Panc1 (cell line): ENCODE measurements at regions not wholly inside any gene's neighbourhood (a gene's known extent, or its start where the extent isn't known, plus 50 kb on each side); places are given as distances from the start of the nearest gene placed in this dataset.
"Not testable (repeated sequence)": the region's sequence is repeated elsewhere in the genome, so short reads cannot be mapped to it uniquely, and the experiment has no call there.

Source experiments
- ATAC-seq: fragments of 200-7000 bp; cut with Tn5 transposase; 2 replicates; pipeline ENCODE4 v1.9.1; 2020; ENCODE audit warnings: mild to moderate bottlenecking, moderate library complexity
- BruUV-seq: library from RNA; stranded (reverse); fragments of 400-500 nt; replicated peaks from 2 replicates; lab custom pipeline; 2021; lab: Mats Ljungman, UMichigan
- CTCF ChIA-PET: fragments of 300-600 bp; sonication (Branson Sonifier 250); formaldehyde crosslinking; loops from one replicate; lab custom pipeline; 2022; ENCODE audit warnings: antibody characterized with exemption; lab: Charles Lee
- POLR2A ChIA-PET: fragments of 300-600 bp; sonication (Branson Sonifier 250); formaldehyde crosslinking; loops from one replicate; lab custom pipeline; 2022; ENCODE audit warnings: antibody characterized with exemption; lab: Charles Lee
- DNase-seq: peaks from one replicate; pipeline ENCODE4 v3.0.0-alpha.2; 2010; ENCODE audit warnings: low read depth, low spot score
- H3K27ac ChIP-seq: 2 replicates; pipeline ENCODE4 v1.5.1; 2011; ENCODE audit warnings: mild to moderate bottlenecking, low read length, inconsistent platforms
- H3K27me3 ChIP-seq: fragments of 200-500 bp; sonication (Bioruptor generic); 2 replicates; pipeline ENCODE4 v1.6.0; 2014; ENCODE audit warnings: low read length, inconsistent platforms; ENCODE audit not compliant: control insufficient read depth, insufficient read depth
- H3K36me3 ChIP-seq: fragments of 200-500 bp; sonication (Bioruptor generic); 2 replicates; pipeline ENCODE4 v1.5.1; 2014; ENCODE audit warnings: inconsistent platforms, mild to moderate bottlenecking, low read length, moderate library complexity; ENCODE audit not compliant: control insufficient read depth, insufficient read depth
- H3K4me1 ChIP-seq: 2 replicates; pipeline ENCODE4 v1.5.1; 2011; ENCODE audit warnings: inconsistent platforms, mild to moderate bottlenecking, low read length, moderate library complexity; ENCODE audit not compliant: control insufficient read depth, insufficient read depth
- H3K4me3 ChIP-seq, 2 experiments: 2 replicates each; pipeline ENCODE4 v1.5.1; 2011 to 2012; ENCODE audit warnings: low read depth in 2 of 2, low read length in 2 of 2, mild to moderate bottlenecking in 2 of 2, inconsistent platforms in 1 of 2, moderate library complexity in 1 of 2
- H3K9me3 ChIP-seq: fragments of 200-500 bp; sonication (Bioruptor generic); 2 replicates; pipeline ENCODE4 v1.5.1; 2014; ENCODE audit warnings: low read depth, mild to moderate bottlenecking, inconsistent platforms, low read length, moderate library complexity; ENCODE audit not compliant: control insufficient read depth, insufficient read depth
- POLR2AphosphoS5 ChIP-seq: IDR thresholded peaks from 2 replicates; pipeline ENCODE4 v1.6.1; 2012; ENCODE audit warnings: mild to moderate bottlenecking, low read depth, low read length, moderate library complexity
- SIN3A ChIP-seq: IDR thresholded peaks from 2 replicates; pipeline ENCODE4 v1.6.1; 2012; ENCODE audit warnings: low read depth, mild to moderate bottlenecking, low read length, moderate library complexity, borderline replicate concordance; ENCODE audit not compliant: insufficient read depth
- TCF7L2 ChIP-seq: IDR thresholded peaks from 2 replicates; pipeline ENCODE4 v1.6.1; 2011; ENCODE audit warnings: mild to moderate bottlenecking, low read depth, low read length, inconsistent platforms
- in situ Hi-C: cut with HindIII; loops from 2 replicates; pipeline ENCODE4 v1.10.0; 2016; ENCODE audit warnings: low sequenced_read_pairs, low pct_unique_long_range_greater_than_20kb
- intact Hi-C: fragments of 100-400 bp; cut with micrococcal nuclease; formaldehyde crosslinking; loops from one replicate; pipeline ENCODE4 v1.10.0; 2022; ENCODE audit not compliant: unreplicated experiment
- TF ChIP-seq, protein P1 (sequence below), 2 experiments: IDR thresholded peaks; 2 replicates each; pipeline ENCODE4 v1.6.1; 2011 to 2012; ENCODE audit warnings: low read depth in 2 of 2, control low read depth in 1 of 2, low read length in 1 of 2, mild to moderate bottlenecking in 1 of 2, moderate library complexity in 1 of 2; ENCODE audit not compliant: insufficient read depth in 1 of 2

DNA sequence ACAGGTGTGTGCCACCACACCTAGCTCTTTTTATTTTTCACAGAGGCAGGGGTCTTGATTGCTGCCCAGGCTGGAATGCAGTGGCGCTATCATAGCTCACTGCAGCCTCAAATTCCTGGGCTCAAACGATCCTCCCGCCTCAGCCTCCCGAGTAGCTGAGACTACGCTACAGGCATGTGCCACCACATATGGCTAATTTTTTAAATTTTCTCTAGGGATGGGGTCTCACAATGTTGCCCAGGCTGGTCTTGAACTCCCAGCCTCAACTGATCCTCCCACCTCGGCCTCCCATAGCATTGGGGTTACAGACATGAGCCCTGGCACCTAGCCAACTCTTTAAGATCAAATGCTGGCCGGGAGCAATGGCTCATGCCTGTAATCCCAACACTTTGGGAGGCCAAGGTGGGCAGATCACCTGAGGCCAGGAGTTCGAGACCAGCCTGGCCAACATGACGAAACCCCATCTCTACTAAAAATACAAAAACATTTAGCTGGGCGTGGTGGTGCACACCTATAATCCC, 50.6 kb upstream of the MYL10 start:
- ATAC-seq, DNase-seq, H3K36me3 ChIP-seq, in situ Hi-C loops, H3K9me3 ChIP-seq, CTCF ChIA-PET, BruUV-seq, H3K4me3 ChIP-seq, H3K27ac ChIP-seq, H3K27me3 ChIP-seq: not testable (repeated sequence)
- POLR2A ChIA-PET, result interaction anchor here (0.6 kb wide), 1 partner anchor 116 kb away, joined by 3 read pairs; no protein-coding TSS in a partner anchor
- intact Hi-C loops, result loop anchor here (10.0 kb wide), 1 partner anchor 75 kb away; no protein-coding TSS in a partner anchor
- H3K4me1 ChIP-seq, result peaks cover 17% of the 10 kb centered on the region

DNA sequence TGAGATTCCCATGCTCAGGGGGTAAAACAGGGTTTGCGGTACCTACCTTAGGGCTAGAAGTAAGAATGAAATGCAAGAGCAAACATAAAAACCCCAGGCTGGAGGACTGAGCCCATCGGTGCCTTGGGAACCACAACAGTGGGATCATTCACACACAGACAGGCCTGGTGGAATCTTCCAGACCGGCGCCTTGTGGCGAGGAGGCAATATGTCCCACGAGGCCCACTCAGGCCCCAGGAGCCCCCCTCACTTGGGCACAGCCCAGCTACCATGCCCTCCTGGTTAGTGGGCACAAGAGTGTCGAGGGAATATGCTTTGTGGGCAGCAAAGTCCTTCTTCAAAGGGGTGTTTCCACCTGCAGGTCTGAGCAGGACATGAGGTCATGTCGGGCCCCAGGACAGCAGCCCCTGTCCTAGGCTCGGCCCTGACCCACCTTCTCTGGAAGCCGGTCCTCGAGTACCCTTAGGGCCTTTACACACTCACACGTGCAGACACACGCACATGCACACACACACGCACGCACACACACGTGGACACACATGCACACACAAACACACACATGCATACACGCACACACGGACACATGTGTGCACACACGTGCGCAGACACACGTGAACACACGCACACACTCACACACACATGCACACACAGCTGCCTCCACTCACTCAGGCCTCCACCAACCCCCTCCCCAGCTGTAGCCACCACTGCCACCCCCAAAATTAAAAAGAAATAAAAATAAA, 51.5 kb upstream of the MYL10 start:
- Histone ChIP-seq H3K27ac (no peak overlapping the region), H3K36me3 (no peaks in the 10 kb centered on the region), H3K27me3 (no peaks in the 10 kb centered on the region), H3K4me3 (no peak overlapping the region), H3K9me3 (no peaks in the 10 kb centered on the region), H3K4me1 (peaks cover 17% of the 10 kb centered on the region)
- ChIA-PET CTCF (interaction anchor here (1.2 kb wide), 1 partner anchor 77 kb away, joined by 3 read pairs; no protein-coding TSS in a partner anchor), POLR2A (interaction anchor here (0.5 kb wide), 1 partner anchor 19 kb away, joined by 3 read pairs; no protein-coding TSS in a partner anchor)
- intact Hi-C loops (loop anchor here (10.0 kb wide), 1 partner anchor 76 kb away; no protein-coding TSS in a partner anchor), in situ Hi-C loops (no loop called here)
- no peak for DNase-seq
- BruUV-seq, result no TSS peak
- TF ChIP-seq SIN3A (no peak), TCF7L2 (no peak)
- ATAC-seq, result no peak

DNA sequence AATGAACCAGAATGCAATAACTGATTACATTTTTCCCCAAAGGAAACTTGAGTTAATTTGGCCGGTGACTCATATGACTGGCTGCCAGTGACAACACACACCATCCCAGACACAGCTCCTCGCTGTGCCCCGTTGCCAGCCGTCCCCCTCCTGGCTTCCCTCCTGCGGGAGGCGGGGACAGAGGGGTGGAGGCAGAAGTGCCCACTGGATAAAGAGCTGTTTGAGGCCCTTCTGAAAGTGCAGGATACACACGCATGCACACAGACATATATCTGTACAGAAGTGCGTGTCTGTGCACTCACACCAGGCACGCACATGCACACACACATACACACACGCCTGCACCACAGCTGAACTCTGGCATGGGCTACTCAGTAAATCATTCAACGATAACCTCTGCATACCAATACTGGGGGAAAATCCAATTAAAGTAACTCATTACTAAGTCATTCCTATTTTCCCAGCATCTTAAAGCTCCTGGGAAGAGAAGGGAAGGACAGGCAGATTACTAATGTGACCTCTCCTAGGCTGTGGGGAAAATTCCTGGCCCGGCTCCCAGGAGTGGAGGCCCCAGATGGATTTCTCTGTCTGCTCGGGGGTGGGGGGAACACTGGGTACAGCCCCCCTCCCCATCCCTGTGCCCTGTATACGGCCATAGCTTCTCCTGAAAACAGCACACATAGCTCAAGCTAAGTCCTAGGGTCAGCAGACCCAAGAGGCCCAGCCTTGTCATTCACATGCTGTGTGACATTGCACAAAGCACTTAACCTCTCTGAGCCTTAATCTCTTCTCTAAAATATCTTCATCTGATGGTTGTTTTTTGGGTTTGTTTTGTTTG, 52.3 kb upstream of the MYL10 start:
- H3K9me3 ChIP-seq, result no peaks in the 10 kb centered on the region
- H3K4me3 ChIP-seq, result no peak overlapping the region
- in situ Hi-C loops (no loop called here), intact Hi-C loops (loop anchor here (10.0 kb wide), 1 partner anchor 77 kb away; no protein-coding TSS in a partner anchor)
- H3K27ac ChIP-seq, result no peak overlapping the region
- BruUV-seq, result no TSS peak
- no peak for DNase-seq
- peak; percentile 86 for ATAC-seq
- H3K36me3 ChIP-seq, result no peaks in the 10 kb centered on the region
- POLR2A ChIA-PET, result interaction anchor here (0.5 kb wide), 1 partner anchor 20 kb away, joined by 3 read pairs; no protein-coding TSS in a partner anchor
- H3K4me1 ChIP-seq, result peaks cover 17% of the 10 kb centered on the region
- TF ChIP-seq, protein P1, sequence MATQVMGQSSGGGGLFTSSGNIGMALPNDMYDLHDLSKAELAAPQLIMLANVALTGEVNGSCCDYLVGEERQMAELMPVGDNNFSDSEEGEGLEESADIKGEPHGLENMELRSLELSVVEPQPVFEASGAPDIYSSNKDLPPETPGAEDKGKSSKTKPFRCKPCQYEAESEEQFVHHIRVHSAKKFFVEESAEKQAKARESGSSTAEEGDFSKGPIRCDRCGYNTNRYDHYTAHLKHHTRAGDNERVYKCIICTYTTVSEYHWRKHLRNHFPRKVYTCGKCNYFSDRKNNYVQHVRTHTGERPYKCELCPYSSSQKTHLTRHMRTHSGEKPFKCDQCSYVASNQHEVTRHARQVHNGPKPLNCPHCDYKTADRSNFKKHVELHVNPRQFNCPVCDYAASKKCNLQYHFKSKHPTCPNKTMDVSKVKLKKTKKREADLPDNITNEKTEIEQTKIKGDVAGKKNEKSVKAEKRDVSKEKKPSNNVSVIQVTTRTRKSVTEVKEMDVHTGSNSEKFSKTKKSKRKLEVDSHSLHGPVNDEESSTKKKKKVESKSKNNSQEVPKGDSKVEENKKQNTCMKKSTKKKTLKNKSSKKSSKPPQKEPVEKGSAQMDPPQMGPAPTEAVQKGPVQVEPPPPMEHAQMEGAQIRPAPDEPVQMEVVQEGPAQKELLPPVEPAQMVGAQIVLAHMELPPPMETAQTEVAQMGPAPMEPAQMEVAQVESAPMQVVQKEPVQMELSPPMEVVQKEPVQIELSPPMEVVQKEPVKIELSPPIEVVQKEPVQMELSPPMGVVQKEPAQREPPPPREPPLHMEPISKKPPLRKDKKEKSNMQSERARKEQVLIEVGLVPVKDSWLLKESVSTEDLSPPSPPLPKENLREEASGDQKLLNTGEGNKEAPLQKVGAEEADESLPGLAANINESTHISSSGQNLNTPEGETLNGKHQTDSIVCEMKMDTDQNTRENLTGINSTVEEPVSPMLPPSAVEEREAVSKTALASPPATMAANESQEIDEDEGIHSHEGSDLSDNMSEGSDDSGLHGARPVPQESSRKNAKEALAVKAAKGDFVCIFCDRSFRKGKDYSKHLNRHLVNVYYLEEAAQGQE (IDR thresholded peaks at IDR 0.05; ENCODE audit: insufficient read depth in 1 of 2, low read depth in 2 of 2, low read length in 1 of 2), result no peak
- TF ChIP-seq SIN3A, result no peak
- no peak for TF ChIP-seq POLR2AphosphoS5
- no peaks in the 10 kb centered on the region for H3K27me3 ChIP-seq
- CTCF ChIA-PET, result interaction anchor here (0.7 to 1.2 kb wide), 2 partner anchors 63 to 78 kb away, joined by 3 read pairs; no protein-coding TSS in a partner anchor
